ENCODE measurements at regions not wholly inside any gene's neighbourhood (a gene's known extent, or its start where the extent isn't known, plus 50 kb on each side); places are given as distances from the start of the nearest gene placed in this dataset.

DNA sequence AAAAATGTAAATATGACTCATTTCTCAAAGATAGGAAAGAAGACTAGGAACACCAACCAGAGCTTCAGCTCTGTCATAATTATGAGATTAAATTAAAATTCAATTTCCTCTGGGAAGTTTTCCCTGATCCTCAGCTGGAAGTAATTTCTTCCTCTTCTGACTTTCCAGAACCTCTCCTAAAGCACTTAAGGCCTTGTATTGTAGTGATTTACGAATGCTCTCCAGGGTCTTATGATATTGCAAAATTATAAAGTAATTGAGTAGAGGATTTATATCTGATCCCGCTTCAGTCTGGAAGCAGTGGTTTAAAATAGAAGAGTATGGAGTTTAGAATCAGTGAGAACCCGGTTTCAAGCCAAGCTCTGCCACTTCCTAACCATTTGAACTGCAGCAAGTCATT, 279.8 kb downstream of the ZPLD1 start:
- TF ChIP-seq, protein P1, sequence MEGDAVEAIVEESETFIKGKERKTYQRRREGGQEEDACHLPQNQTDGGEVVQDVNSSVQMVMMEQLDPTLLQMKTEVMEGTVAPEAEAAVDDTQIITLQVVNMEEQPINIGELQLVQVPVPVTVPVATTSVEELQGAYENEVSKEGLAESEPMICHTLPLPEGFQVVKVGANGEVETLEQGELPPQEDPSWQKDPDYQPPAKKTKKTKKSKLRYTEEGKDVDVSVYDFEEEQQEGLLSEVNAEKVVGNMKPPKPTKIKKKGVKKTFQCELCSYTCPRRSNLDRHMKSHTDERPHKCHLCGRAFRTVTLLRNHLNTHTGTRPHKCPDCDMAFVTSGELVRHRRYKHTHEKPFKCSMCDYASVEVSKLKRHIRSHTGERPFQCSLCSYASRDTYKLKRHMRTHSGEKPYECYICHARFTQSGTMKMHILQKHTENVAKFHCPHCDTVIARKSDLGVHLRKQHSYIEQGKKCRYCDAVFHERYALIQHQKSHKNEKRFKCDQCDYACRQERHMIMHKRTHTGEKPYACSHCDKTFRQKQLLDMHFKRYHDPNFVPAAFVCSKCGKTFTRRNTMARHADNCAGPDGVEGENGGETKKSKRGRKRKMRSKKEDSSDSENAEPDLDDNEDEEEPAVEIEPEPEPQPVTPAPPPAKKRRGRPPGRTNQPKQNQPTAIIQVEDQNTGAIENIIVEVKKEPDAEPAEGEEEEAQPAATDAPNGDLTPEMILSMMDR (IDR thresholded peaks at IDR 0.05): no peak
- TF ChIP-seq, protein P2, sequence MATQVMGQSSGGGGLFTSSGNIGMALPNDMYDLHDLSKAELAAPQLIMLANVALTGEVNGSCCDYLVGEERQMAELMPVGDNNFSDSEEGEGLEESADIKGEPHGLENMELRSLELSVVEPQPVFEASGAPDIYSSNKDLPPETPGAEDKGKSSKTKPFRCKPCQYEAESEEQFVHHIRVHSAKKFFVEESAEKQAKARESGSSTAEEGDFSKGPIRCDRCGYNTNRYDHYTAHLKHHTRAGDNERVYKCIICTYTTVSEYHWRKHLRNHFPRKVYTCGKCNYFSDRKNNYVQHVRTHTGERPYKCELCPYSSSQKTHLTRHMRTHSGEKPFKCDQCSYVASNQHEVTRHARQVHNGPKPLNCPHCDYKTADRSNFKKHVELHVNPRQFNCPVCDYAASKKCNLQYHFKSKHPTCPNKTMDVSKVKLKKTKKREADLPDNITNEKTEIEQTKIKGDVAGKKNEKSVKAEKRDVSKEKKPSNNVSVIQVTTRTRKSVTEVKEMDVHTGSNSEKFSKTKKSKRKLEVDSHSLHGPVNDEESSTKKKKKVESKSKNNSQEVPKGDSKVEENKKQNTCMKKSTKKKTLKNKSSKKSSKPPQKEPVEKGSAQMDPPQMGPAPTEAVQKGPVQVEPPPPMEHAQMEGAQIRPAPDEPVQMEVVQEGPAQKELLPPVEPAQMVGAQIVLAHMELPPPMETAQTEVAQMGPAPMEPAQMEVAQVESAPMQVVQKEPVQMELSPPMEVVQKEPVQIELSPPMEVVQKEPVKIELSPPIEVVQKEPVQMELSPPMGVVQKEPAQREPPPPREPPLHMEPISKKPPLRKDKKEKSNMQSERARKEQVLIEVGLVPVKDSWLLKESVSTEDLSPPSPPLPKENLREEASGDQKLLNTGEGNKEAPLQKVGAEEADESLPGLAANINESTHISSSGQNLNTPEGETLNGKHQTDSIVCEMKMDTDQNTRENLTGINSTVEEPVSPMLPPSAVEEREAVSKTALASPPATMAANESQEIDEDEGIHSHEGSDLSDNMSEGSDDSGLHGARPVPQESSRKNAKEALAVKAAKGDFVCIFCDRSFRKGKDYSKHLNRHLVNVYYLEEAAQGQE (IDR thresholded peaks at IDR 0.05; ENCODE audit: insufficient read depth in 1 of 2, low read depth in 2 of 2, low read length in 1 of 2): no peak
- no peak for TF ChIP-seq POLR2AphosphoS5 (IDR thresholded peaks at IDR 0.05; ENCODE audit: low read depth, low read length)
- no peak for TF ChIP-seq TCF7L2 (IDR thresholded peaks at IDR 0.05; ENCODE audit: low read depth, low read length)
- TF ChIP-seq SIN3A (IDR thresholded peaks at IDR 0.05; ENCODE audit: borderline replicate concordance, insufficient read depth, low read depth, low read length): no peak
